ENCODE measurements at regions not wholly inside any gene's neighbourhood (a gene's known extent, or its start where the extent isn't known, plus 50 kb on each side); places are given as distances from the start of the nearest gene placed in this dataset.

DNA sequence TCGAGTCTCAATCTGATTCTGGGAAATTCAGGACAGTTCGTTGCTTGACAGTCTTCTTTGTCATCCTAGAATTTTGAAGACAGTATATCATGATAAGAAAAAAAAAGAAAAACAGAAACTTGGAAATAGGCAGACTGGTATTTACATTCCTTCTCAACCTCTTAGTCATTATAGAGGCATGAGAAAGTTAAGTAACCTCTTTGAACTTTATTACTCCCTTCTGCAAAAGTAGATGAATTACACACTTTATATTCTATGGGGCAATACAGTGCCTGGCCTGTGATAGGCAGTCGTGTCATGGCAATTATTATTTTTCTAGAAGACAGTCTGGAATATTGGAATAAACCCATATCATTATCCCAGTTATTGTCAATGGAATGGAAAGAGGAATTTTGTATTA, 828.9 kb downstream of the TLR4 start:
- no peaks in the 10 kb centered on the region for H3K9me3 ChIP-seq (ENCODE audit: control insufficient read depth, insufficient read depth, low read depth, low read length)
- in situ Hi-C loops (cut with HindIII; ENCODE audit: low pct_unique_long_range_greater_than_20kb, low sequenced_read_pairs) (no loop called here), intact Hi-C loops (cut with micrococcal nuclease; ENCODE audit: unreplicated experiment) (no loop called here)
- H3K4me3 ChIP-seq (ENCODE audit: low read depth in 2 of 2, low read length in 2 of 2) = no peak overlapping the region
- no peak overlapping the region for H3K27ac ChIP-seq (ENCODE audit: low read length)
- ChIA-PET CTCF (no interaction called here), POLR2A (no interaction called here)
- H3K4me1 ChIP-seq (ENCODE audit: control insufficient read depth, insufficient read depth, low read length) = no peaks in the 10 kb centered on the region
- ATAC-seq = no peak
- no peaks in the 10 kb centered on the region for H3K27me3 ChIP-seq (ENCODE audit: control insufficient read depth, insufficient read depth, low read length)
- TF ChIP-seq, protein P1, sequence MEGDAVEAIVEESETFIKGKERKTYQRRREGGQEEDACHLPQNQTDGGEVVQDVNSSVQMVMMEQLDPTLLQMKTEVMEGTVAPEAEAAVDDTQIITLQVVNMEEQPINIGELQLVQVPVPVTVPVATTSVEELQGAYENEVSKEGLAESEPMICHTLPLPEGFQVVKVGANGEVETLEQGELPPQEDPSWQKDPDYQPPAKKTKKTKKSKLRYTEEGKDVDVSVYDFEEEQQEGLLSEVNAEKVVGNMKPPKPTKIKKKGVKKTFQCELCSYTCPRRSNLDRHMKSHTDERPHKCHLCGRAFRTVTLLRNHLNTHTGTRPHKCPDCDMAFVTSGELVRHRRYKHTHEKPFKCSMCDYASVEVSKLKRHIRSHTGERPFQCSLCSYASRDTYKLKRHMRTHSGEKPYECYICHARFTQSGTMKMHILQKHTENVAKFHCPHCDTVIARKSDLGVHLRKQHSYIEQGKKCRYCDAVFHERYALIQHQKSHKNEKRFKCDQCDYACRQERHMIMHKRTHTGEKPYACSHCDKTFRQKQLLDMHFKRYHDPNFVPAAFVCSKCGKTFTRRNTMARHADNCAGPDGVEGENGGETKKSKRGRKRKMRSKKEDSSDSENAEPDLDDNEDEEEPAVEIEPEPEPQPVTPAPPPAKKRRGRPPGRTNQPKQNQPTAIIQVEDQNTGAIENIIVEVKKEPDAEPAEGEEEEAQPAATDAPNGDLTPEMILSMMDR (IDR thresholded peaks at IDR 0.05) = no peak
- TF ChIP-seq TCF7L2 (IDR thresholded peaks at IDR 0.05; ENCODE audit: low read depth, low read length) (no peak), POLR2AphosphoS5 (IDR thresholded peaks at IDR 0.05; ENCODE audit: low read depth, low read length) (no peak), SIN3A (IDR thresholded peaks at IDR 0.05; ENCODE audit: borderline replicate concordance, insufficient read depth, low read depth, low read length) (no peak)
- TF ChIP-seq, protein P2, sequence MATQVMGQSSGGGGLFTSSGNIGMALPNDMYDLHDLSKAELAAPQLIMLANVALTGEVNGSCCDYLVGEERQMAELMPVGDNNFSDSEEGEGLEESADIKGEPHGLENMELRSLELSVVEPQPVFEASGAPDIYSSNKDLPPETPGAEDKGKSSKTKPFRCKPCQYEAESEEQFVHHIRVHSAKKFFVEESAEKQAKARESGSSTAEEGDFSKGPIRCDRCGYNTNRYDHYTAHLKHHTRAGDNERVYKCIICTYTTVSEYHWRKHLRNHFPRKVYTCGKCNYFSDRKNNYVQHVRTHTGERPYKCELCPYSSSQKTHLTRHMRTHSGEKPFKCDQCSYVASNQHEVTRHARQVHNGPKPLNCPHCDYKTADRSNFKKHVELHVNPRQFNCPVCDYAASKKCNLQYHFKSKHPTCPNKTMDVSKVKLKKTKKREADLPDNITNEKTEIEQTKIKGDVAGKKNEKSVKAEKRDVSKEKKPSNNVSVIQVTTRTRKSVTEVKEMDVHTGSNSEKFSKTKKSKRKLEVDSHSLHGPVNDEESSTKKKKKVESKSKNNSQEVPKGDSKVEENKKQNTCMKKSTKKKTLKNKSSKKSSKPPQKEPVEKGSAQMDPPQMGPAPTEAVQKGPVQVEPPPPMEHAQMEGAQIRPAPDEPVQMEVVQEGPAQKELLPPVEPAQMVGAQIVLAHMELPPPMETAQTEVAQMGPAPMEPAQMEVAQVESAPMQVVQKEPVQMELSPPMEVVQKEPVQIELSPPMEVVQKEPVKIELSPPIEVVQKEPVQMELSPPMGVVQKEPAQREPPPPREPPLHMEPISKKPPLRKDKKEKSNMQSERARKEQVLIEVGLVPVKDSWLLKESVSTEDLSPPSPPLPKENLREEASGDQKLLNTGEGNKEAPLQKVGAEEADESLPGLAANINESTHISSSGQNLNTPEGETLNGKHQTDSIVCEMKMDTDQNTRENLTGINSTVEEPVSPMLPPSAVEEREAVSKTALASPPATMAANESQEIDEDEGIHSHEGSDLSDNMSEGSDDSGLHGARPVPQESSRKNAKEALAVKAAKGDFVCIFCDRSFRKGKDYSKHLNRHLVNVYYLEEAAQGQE (IDR thresholded peaks at IDR 0.05; ENCODE audit: insufficient read depth in 1 of 2, low read depth in 2 of 2, low read length in 1 of 2) = no peak
- no peak for DNase-seq (ENCODE audit: low read depth, low spot score)
- BruUV-seq (replicated peaks) = no TSS peak
- H3K36me3 ChIP-seq (ENCODE audit: control insufficient read depth, insufficient read depth, low read length) = no peaks in the 10 kb centered on the region

DNA sequence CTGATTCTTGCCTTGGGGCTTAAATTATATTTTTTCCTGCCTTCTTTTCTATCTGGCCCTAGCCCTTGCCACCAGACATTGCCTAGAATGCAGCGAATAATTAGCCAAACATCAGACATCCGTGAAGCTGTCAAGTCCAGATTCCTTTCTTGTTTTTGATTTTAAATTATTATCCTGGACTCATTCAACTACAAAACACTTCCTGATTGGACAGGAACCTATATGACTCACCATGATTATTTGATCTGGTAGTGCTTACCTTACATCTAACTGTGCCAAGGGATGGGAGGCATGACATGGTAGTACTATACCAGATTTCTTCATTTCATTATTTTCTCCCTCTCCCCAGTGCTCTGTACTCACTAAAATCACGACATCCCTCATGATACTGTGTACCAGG, 829.6 kb downstream of the TLR4 start:
- ChIA-PET CTCF (no interaction called here), POLR2A (no interaction called here)
- no peak for TF ChIP-seq POLR2AphosphoS5 (IDR thresholded peaks at IDR 0.05; ENCODE audit: low read depth, low read length)
- Histone ChIP-seq H3K9me3 (ENCODE audit: control insufficient read depth, insufficient read depth, low read depth, low read length) (no peaks in the 10 kb centered on the region), H3K36me3 (ENCODE audit: control insufficient read depth, insufficient read depth, low read length) (no peaks in the 10 kb centered on the region), H3K4me1 (ENCODE audit: control insufficient read depth, insufficient read depth, low read length) (no peaks in the 10 kb centered on the region), H3K27me3 (ENCODE audit: control insufficient read depth, insufficient read depth, low read length) (no peaks in the 10 kb centered on the region), H3K27ac (ENCODE audit: low read length) (no peak overlapping the region), H3K4me3 (ENCODE audit: low read depth in 2 of 2, low read length in 2 of 2) (no peak overlapping the region)
- intact Hi-C loops (cut with micrococcal nuclease; ENCODE audit: unreplicated experiment) (no loop called here), in situ Hi-C loops (cut with HindIII; ENCODE audit: low pct_unique_long_range_greater_than_20kb, low sequenced_read_pairs) (no loop called here)
- no peak for DNase-seq (ENCODE audit: low read depth, low spot score)
- ATAC-seq = no peak
- no TSS peak for BruUV-seq (replicated peaks)

DNA sequence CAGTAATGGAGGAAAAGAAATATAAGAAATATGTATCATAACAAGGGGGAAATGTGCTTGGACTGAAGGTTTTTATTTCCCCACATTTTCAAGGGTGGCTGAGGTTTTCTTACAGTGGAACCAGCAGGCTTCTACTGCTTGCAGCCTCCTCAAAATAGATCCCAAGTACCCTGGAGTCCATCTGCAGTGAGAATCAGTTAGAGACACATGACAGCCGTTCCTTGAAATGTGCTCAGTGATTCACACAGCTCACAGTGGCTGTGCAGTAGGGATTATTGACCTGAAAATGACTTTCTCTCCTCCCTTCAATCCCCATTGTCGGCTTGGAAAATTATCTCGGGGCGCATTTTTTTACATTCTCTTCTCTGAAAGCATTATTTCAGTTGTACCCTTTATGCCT, 832.0 kb downstream of the TLR4 start:
- POLR2A ChIA-PET = no interaction called here
- no TSS peak for BruUV-seq (replicated peaks)
- H3K4me3 ChIP-seq (ENCODE audit: low read depth in 2 of 2, low read length in 2 of 2) = no peak overlapping the region
- H3K27ac ChIP-seq (ENCODE audit: low read length) = no peak overlapping the region
- no peak for DNase-seq (ENCODE audit: low read depth, low spot score)
- H3K27me3 ChIP-seq (ENCODE audit: control insufficient read depth, insufficient read depth, low read length) = no peaks in the 10 kb centered on the region
- ATAC-seq = no peak
- intact Hi-C loops (cut with micrococcal nuclease; ENCODE audit: unreplicated experiment) = no loop called here
- TF ChIP-seq TCF7L2 (IDR thresholded peaks at IDR 0.05; ENCODE audit: low read depth, low read length) = no peak
- no peaks in the 10 kb centered on the region for H3K4me1 ChIP-seq (ENCODE audit: control insufficient read depth, insufficient read depth, low read length)
- in situ Hi-C loops (cut with HindIII; ENCODE audit: low pct_unique_long_range_greater_than_20kb, low sequenced_read_pairs) = no loop called here
- H3K36me3 ChIP-seq (ENCODE audit: control insufficient read depth, insufficient read depth, low read length) = no peaks in the 10 kb centered on the region
- CTCF ChIA-PET = no interaction called here
- H3K9me3 ChIP-seq (ENCODE audit: control insufficient read depth, insufficient read depth, low read depth, low read length) = no peaks in the 10 kb centered on the region

All from Panc1 (cell line).